Fibroblast of lung (primary cell): ENCODE measurements at regions not wholly inside any gene's neighbourhood (a gene's known extent, or its start where the extent isn't known, plus 50 kb on each side); places are given as distances from the start of the nearest gene placed in this dataset.

Experiments used
- DNase-seq, 2 donors: peaks; one replicate each; pipeline versions ENCODE4 v3.0.0 to v3.0.0-alpha.2; 2010; ENCODE audit warnings: low read depth in 2 of 2
- H2AFZ ChIP-seq: 2 replicates; pipeline ENCODE4 v1.5.1; 2012; ENCODE audit warnings: low read length, control low read depth, inconsistent platforms
- H3K27ac ChIP-seq: 2 replicates; pipeline ENCODE4 v1.5.1; 2011; ENCODE audit warnings: low read length, control low read depth; ENCODE audit not compliant: insufficient read depth
- H3K27me3 ChIP-seq: 2 replicates; pipeline ENCODE4 v1.5.1; 2011; ENCODE audit warnings: mild to moderate bottlenecking, low read length; ENCODE audit not compliant: control insufficient read depth, insufficient read depth
- H3K36me3 ChIP-seq: 2 replicates; pipeline ENCODE4 v1.5.1; 2011; ENCODE audit warnings: low read length; ENCODE audit not compliant: control insufficient read depth, insufficient read depth
- H3K4me1 ChIP-seq: 2 replicates; pipeline ENCODE4 v1.5.1; 2011; ENCODE audit warnings: low read length; ENCODE audit not compliant: control insufficient read depth, insufficient read depth; ENCODE audit errors: extremely low read depth
- H3K4me2 ChIP-seq: 2 replicates; pipeline ENCODE4 v1.5.1; 2011; ENCODE audit warnings: low read length, control low read depth; ENCODE audit not compliant: insufficient read depth; ENCODE audit errors: extremely low read depth
- H3K4me3 ChIP-seq, 4 experiments: fragments of 200-600 bp in 1 of 4; sonication (generic) in 1 of 4; replicated peaks in 1 of 4; 2 replicates each; pipeline ENCODE4 v1.5.1; 2011 to 2016; ENCODE audit warnings: low read length in 4 of 4, low read depth in 3 of 4, mild to moderate bottlenecking in 3 of 4, control low read depth in 2 of 4, inconsistent platforms in 1 of 4, mixed read lengths in 1 of 4; ENCODE audit not compliant: insufficient read depth in 1 of 4; ENCODE audit errors: control extremely low read depth in 1 of 4
- H3K79me2 ChIP-seq: 2 replicates; pipeline ENCODE4 v1.5.1; 2012; ENCODE audit warnings: mild to moderate bottlenecking, low read length, inconsistent platforms; ENCODE audit not compliant: control insufficient read depth, insufficient read depth
- H3K9ac ChIP-seq: 2 replicates; pipeline ENCODE4 v1.5.1; 2011; ENCODE audit warnings: mild to moderate bottlenecking, low read length, control low read depth; ENCODE audit not compliant: insufficient read depth
- H3K9me3 ChIP-seq: 2 replicates; pipeline ENCODE4 v1.5.1; 2012; ENCODE audit warnings: low read depth, low read length; ENCODE audit not compliant: control insufficient read depth, insufficient read depth
- H4K20me1 ChIP-seq: 2 replicates; pipeline ENCODE4 v1.5.1; 2011; ENCODE audit warnings: low read length; ENCODE audit not compliant: control insufficient read depth, insufficient read depth; ENCODE audit errors: extremely low read depth
- CTCF ChIP-seq, 2 donors: IDR thresholded peaks in 1 of 2; conservative IDR thresholded peaks in 1 of 2; 1 replicate in 1 of 2; 2 replicates in 1 of 2; pipeline ENCODE4 v1.5.1; 2011 to 2012; ENCODE audit warnings: low read length in 2 of 2, control low read depth in 1 of 2, inconsistent platforms in 1 of 2, low read depth in 1 of 2, mild to moderate bottlenecking in 1 of 2
- EZH2 ChIP-seq: IDR thresholded peaks from 2 replicates; pipeline ENCODE4 v1.5.1; 2012; ENCODE audit warnings: low read length, control low read depth, mild to moderate bottlenecking; ENCODE audit errors: missing control alignments

GRCh38 chr1:2854611-2855010, 53.1 kb upstream of the TTC34 start:
- H3K9me3 ChIP-seq, result no peaks in the 10 kb centered on the region
- H3K9ac ChIP-seq, result no peak overlapping the region
- no peak overlapping the region for H3K27ac ChIP-seq
- H3K4me1 ChIP-seq, result no peaks in the 10 kb centered on the region
- H3K4me3 ChIP-seq, result no peak overlapping the region
- no peak overlapping the region for H2AFZ ChIP-seq
- TF ChIP-seq CTCF (conservative IDR thresholded peaks at IDR 0.05 in 1 of 2, IDR thresholded peaks at IDR 0.05 in 1 of 2; ENCODE audit: low read depth in 1 of 2, low read length in 2 of 2) (no peak), EZH2 (no peak)
- H3K79me2 ChIP-seq, result no peaks in the 10 kb centered on the region
- H3K4me2 ChIP-seq, result no peak overlapping the region
- no peaks in the 10 kb centered on the region for H3K36me3 ChIP-seq
- no peaks in the 10 kb centered on the region for H4K20me1 ChIP-seq
- DNase-seq, result no peak
- no peaks in the 10 kb centered on the region for H3K27me3 ChIP-seq

GRCh38 chr1:2855206-2856065, 53.9 kb upstream of the TTC34 start:
- Histone ChIP-seq H3K27me3 (no peaks in the 10 kb centered on the region), H3K9ac (no peak overlapping the region), H3K9me3 (no peaks in the 10 kb centered on the region), H3K79me2 (no peaks in the 10 kb centered on the region), H3K27ac (no peak overlapping the region), H2AFZ (no peak overlapping the region), H3K36me3 (no peaks in the 10 kb centered on the region), H3K4me2 (no peak overlapping the region), H3K4me1 (no peaks in the 10 kb centered on the region), H4K20me1 (no peaks in the 10 kb centered on the region), H3K4me3 (no peak overlapping the region)
- no peak for DNase-seq
- TF ChIP-seq CTCF (conservative IDR thresholded peaks at IDR 0.05 in 1 of 2, IDR thresholded peaks at IDR 0.05 in 1 of 2; ENCODE audit: low read depth in 1 of 2, low read length in 2 of 2) (no peak), EZH2 (no peak)

DNA sequence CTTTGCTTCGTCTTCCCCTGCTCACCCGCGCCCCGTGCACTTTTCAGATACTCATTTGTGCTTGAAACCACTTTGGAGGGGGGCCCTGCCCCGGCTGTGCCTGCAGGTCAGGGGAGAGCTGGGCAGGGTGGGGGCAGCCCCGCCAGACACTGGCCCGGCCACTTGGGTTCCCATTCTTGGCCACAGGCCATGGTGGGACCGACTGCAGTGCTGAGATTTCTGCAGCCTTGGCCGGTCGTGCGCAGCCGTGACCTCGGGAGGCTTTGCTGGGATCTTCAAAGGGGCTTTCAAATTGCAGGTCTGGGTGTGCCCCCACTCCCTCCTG, 54.5 kb upstream of the TTC34 start:
- H3K9ac ChIP-seq, result no peak overlapping the region
- no peaks in the 10 kb centered on the region for H3K4me1 ChIP-seq
- H3K27me3 ChIP-seq, result no peaks in the 10 kb centered on the region
- no peak overlapping the region for H3K27ac ChIP-seq
- no peak overlapping the region for H2AFZ ChIP-seq
- no peaks in the 10 kb centered on the region for H3K36me3 ChIP-seq
- H4K20me1 ChIP-seq, result no peaks in the 10 kb centered on the region
- no peak overlapping the region for H3K4me3 ChIP-seq
- TF ChIP-seq EZH2 (no peak), CTCF (conservative IDR thresholded peaks at IDR 0.05 in 1 of 2, IDR thresholded peaks at IDR 0.05 in 1 of 2; ENCODE audit: low read depth in 1 of 2, low read length in 2 of 2) (no peak)
- no peak overlapping the region for H3K4me2 ChIP-seq
- H3K9me3 ChIP-seq, result no peaks in the 10 kb centered on the region
- no peak for DNase-seq
- H3K79me2 ChIP-seq, result no peaks in the 10 kb centered on the region
